Liver (tissue), 3 donors: ENCODE measurements at regions not wholly inside any gene's neighbourhood (a gene's known extent, or its start where the extent isn't known, plus 50 kb on each side); places are given as distances from the start of the nearest gene placed in this dataset.

Experiments
- GABPA ChIP-seq, 2 donors: IDR thresholded peaks in 1 of 2; conservative IDR thresholded peaks in 1 of 2; 2 replicates each; pipeline ENCODE4 v1.6.1; 2016; ENCODE audit warnings: antibody characterized with exemption in 2 of 2, mild to moderate bottlenecking in 1 of 2, moderate library complexity in 1 of 2
- RAD21 ChIP-seq, 2 donors: IDR thresholded peaks; 2 replicates each; pipeline ENCODE4 v1.6.1; 2016; ENCODE audit warnings: antibody characterized with exemption in 2 of 2, mild to moderate bottlenecking in 2 of 2
- SP1 ChIP-seq: IDR thresholded peaks from 2 replicates; pipeline ENCODE4 v1.6.1; 2018; ENCODE audit warnings: antibody characterized with exemption, mild to moderate bottlenecking
- YY1 ChIP-seq: IDR thresholded peaks from 2 replicates; pipeline ENCODE4 v1.6.1; 2016; ENCODE audit warnings: antibody characterized with exemption, mild to moderate bottlenecking
- TF ChIP-seq, protein P1 (sequence below): fragments of 150-350 bp; IDR thresholded peaks from 2 replicates; pipeline ENCODE4 v1.5.1; 2017; ENCODE audit warnings: improper control_type of control experiment, low read depth, low read length; ENCODE audit not compliant: missing input control
- donor health status: healthy.
- donor health status: healthy.

DNA sequence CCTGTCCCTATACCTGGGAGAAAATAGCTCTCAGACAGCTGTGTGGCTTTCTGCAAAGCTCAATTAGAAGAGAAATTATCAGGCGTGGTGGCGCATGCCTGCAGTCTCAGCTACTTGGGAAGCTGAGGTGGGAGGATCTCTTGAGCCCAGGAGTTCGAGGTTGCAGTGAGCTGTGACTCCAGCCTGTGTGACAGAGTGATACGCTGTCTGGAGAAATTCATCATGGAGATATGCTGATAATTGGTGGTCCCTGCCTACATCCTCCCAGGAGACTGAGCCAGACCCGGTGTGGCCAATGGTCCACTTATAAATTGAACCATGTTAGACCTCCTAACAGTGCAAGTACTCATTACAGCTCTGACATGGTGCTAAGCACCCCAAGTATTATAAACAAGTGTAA lies 58.7 kb upstream of the ZNF599 start:
- TF ChIP-seq GABPA (IDR thresholded peaks at IDR 0.05 in 1 of 2, conservative IDR thresholded peaks at IDR 0.05 in 1 of 2), result no peak
- TF ChIP-seq, protein P1, sequence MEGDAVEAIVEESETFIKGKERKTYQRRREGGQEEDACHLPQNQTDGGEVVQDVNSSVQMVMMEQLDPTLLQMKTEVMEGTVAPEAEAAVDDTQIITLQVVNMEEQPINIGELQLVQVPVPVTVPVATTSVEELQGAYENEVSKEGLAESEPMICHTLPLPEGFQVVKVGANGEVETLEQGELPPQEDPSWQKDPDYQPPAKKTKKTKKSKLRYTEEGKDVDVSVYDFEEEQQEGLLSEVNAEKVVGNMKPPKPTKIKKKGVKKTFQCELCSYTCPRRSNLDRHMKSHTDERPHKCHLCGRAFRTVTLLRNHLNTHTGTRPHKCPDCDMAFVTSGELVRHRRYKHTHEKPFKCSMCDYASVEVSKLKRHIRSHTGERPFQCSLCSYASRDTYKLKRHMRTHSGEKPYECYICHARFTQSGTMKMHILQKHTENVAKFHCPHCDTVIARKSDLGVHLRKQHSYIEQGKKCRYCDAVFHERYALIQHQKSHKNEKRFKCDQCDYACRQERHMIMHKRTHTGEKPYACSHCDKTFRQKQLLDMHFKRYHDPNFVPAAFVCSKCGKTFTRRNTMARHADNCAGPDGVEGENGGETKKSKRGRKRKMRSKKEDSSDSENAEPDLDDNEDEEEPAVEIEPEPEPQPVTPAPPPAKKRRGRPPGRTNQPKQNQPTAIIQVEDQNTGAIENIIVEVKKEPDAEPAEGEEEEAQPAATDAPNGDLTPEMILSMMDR, result no peak
- no peak for TF ChIP-seq RAD21 (IDR thresholded peaks at IDR 0.05)
- no peak for TF ChIP-seq YY1
- no peak for TF ChIP-seq SP1
